ENCODE measurements at regions not wholly inside any gene's neighbourhood (a gene's known extent, or its start where the extent isn't known, plus 50 kb on each side); places are given as distances from the start of the nearest gene placed in this dataset.
A peak's percentile ranks its signal among the peaks of the same experiment; 100 is the strongest.
"Not testable (repeated sequence)": the region's sequence is repeated elsewhere in the genome, so short reads cannot be mapped to it uniquely, and the experiment has no call there.

GRCh38 chr4:131470360-131470759 lies 1678.7 kb upstream of the PCDH10 start:
- no peak for DNase-seq (ENCODE audit: low read depth)

- DNase-seq (ENCODE audit: low read depth) = peak; percentile 5
Measured at GRCh38 chr4:131488772-131489171, 1660.3 kb upstream of the PCDH10 start.

GRCh38 chr4:131496211-131496610 lies 1652.9 kb upstream of the PCDH10 start:
- DNase-seq (ENCODE audit: low read depth) = not testable (repeated sequence)

GRCh38 chr4:131499141-131499873 lies 1649.8 kb upstream of the PCDH10 start:
- DNase-seq (ENCODE audit: low read depth) = peak; percentile 58

- peak; percentile 40 for DNase-seq (ENCODE audit: low read depth)
Measured at GRCh38 chr4:131509521-131509920, 1639.6 kb upstream of the PCDH10 start.

GRCh38 chr4:131526686-131527085 lies 1622.4 kb upstream of the PCDH10 start:
- DNase-seq (ENCODE audit: low read depth) = no peak

- no peak for DNase-seq (ENCODE audit: low read depth)
Measured at GRCh38 chr4:131531087-131531486, 1618.0 kb upstream of the PCDH10 start.

GRCh38 chr4:131534944-131535645 lies 1614.0 kb upstream of the PCDH10 start:
- no peak for DNase-seq (ENCODE audit: low read depth)

GRCh38 chr4:131540256-131540655 lies 1608.8 kb upstream of the PCDH10 start:
- DNase-seq (ENCODE audit: low read depth) = no peak

GRCh38 chr4:131547506-131547981 lies 1601.5 kb upstream of the PCDH10 start:
- DNase-seq (ENCODE audit: low read depth) = no peak

- no peak for DNase-seq (ENCODE audit: low read depth)
Measured at GRCh38 chr4:131551306-131551705, 1597.8 kb upstream of the PCDH10 start.

- DNase-seq (ENCODE audit: low read depth) = peak; percentile 45
Measured at GRCh38 chr4:131566026-131566425, 1583.1 kb upstream of the PCDH10 start.

GRCh38 chr4:131584587-131584986 lies 1564.5 kb upstream of the PCDH10 start:
- no peak for DNase-seq (ENCODE audit: low read depth)

GRCh38 chr4:131595140-131595539 lies 1554.0 kb upstream of the PCDH10 start:
- DNase-seq (ENCODE audit: low read depth) = no peak

- DNase-seq (ENCODE audit: low read depth) = no peak
Measured at GRCh38 chr4:131603705-131604104, 1545.4 kb upstream of the PCDH10 start.

GRCh38 chr4:131609039-131609438 lies 1540.1 kb upstream of the PCDH10 start:
- DNase-seq (ENCODE audit: low read depth) = no peak

- DNase-seq (ENCODE audit: low read depth) = peak; percentile 50
Measured at GRCh38 chr4:131610517-131610916, 1538.6 kb upstream of the PCDH10 start.

GRCh38 chr4:131613086-131613823 lies 1535.8 kb upstream of the PCDH10 start:
- DNase-seq (ENCODE audit: low read depth) = no peak

- peak; percentile 2 for DNase-seq (ENCODE audit: low read depth)
Measured at GRCh38 chr4:131613824-131614216, 1535.3 kb upstream of the PCDH10 start.

- no peak for DNase-seq (ENCODE audit: low read depth)
Measured at GRCh38 chr4:131632877-131633276, 1516.2 kb upstream of the PCDH10 start.

- DNase-seq (ENCODE audit: low read depth) = no peak
Measured at GRCh38 chr4:131635191-131635590, 1513.9 kb upstream of the PCDH10 start.

GRCh38 chr4:131638781-131639180 lies 1510.3 kb upstream of the PCDH10 start:
- no peak for DNase-seq (ENCODE audit: low read depth)

- peak; percentile 54 for DNase-seq (ENCODE audit: low read depth)
Measured at GRCh38 chr4:131644619-131645018, 1504.5 kb upstream of the PCDH10 start.

Data from ELR (cell line).